ENCODE measurements at regions not wholly inside any gene's neighbourhood (a gene's known extent, or its start where the extent isn't known, plus 50 kb on each side); places are given as distances from the start of the nearest gene placed in this dataset.

DNA sequence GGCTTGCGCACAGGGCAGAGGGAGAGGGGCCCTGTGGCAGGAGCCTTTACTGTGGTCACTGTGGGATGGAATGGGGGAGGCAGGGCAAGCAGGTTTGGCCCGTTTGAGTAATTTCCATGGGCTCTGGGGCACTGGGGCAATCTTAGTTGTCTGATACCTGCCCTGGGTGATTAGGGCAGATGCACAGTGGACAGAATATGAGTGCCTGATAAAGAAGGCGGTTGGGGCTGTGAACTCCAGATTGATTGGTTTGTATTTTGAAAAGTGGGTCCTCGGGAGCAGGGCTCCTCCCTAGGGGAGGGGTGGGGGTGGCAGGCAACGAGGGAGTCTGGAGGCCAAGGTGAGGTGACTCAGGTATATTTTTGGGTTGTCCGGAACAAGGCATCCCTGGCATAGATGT, 247.5 kb downstream of the NSG2 start:
- Histone ChIP-seq H3K4me3 (no peak overlapping the region), H3K27ac (ENCODE audit: low read depth in 1 of 2, low read length in 1 of 2) (no peak overlapping the region), H3K9ac (ENCODE audit: insufficient read depth in 1 of 2, low read length in 2 of 2) (no peak overlapping the region), H3K4me1 (ENCODE audit: control insufficient read depth in 5 of 5, insufficient read depth in 5 of 5, low read length in 5 of 5) (no peaks in the 10 kb centered on the region), H3K27me3 (ENCODE audit: control insufficient read depth in 3 of 3, insufficient read depth in 3 of 3, low read length in 2 of 3) (no peaks in the 10 kb centered on the region), H3K36me3 (ENCODE audit: control insufficient read depth in 4 of 4, insufficient read depth in 4 of 4, low read length in 4 of 4) (no peaks in the 10 kb centered on the region), H3K9me3 (ENCODE audit: control insufficient read depth in 4 of 4, insufficient read depth in 3 of 4, low read length in 3 of 4) (peaks cover 0 to 4% (median under 1%) of the 10 kb centered on the region in 4 donors)
- DNase-seq = no peak
- TF ChIP-seq, protein P1, sequence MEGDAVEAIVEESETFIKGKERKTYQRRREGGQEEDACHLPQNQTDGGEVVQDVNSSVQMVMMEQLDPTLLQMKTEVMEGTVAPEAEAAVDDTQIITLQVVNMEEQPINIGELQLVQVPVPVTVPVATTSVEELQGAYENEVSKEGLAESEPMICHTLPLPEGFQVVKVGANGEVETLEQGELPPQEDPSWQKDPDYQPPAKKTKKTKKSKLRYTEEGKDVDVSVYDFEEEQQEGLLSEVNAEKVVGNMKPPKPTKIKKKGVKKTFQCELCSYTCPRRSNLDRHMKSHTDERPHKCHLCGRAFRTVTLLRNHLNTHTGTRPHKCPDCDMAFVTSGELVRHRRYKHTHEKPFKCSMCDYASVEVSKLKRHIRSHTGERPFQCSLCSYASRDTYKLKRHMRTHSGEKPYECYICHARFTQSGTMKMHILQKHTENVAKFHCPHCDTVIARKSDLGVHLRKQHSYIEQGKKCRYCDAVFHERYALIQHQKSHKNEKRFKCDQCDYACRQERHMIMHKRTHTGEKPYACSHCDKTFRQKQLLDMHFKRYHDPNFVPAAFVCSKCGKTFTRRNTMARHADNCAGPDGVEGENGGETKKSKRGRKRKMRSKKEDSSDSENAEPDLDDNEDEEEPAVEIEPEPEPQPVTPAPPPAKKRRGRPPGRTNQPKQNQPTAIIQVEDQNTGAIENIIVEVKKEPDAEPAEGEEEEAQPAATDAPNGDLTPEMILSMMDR (IDR thresholded peaks at IDR 0.05; ENCODE audit: control extremely low read depth, extremely low read depth) = no peak
- no peak for ATAC-seq (ENCODE audit: insufficient read depth, low FRiP score)
- 51 to 74% methylated on average over 6 of the region's 6 CpGs for WGBS, 2 donors

- peaks cover 0 to 4% (median under 1%) of the 10 kb centered on the region in 4 donors for H3K9me3 ChIP-seq (ENCODE audit: control insufficient read depth in 4 of 4, insufficient read depth in 3 of 4, low read length in 3 of 4)
- 54 to 91% methylated on average over 4 of the region's 4 CpGs for WGBS, 2 donors
- no peak overlapping the region for H3K9ac ChIP-seq (ENCODE audit: insufficient read depth in 1 of 2, low read length in 2 of 2)
- DNase-seq (no peak), ATAC-seq (ENCODE audit: insufficient read depth, low FRiP score) (no peak)
- H3K27me3 ChIP-seq (ENCODE audit: control insufficient read depth in 3 of 3, insufficient read depth in 3 of 3, low read length in 2 of 3) = no peaks in the 10 kb centered on the region
- no peaks in the 10 kb centered on the region for H3K4me1 ChIP-seq (ENCODE audit: control insufficient read depth in 5 of 5, insufficient read depth in 5 of 5, low read length in 5 of 5)
- TF ChIP-seq, protein P1 (IDR thresholded peaks at IDR 0.05; ENCODE audit: control extremely low read depth, extremely low read depth) = no peak
- H3K27ac ChIP-seq (ENCODE audit: low read depth in 1 of 2, low read length in 1 of 2) = no peak overlapping the region
- no peak overlapping the region for H3K4me3 ChIP-seq
- no peaks in the 10 kb centered on the region for H3K36me3 ChIP-seq (ENCODE audit: control insufficient read depth in 4 of 4, insufficient read depth in 4 of 4, low read length in 4 of 4)
Measured at GRCh38 chr5:174293481-174293880, 248.0 kb downstream of the NSG2 start.

- no peak overlapping the region for H3K9ac ChIP-seq (ENCODE audit: insufficient read depth in 1 of 2, low read length in 2 of 2)
- H3K4me3 ChIP-seq = no peak overlapping the region
- no peaks in the 10 kb centered on the region for H3K27me3 ChIP-seq (ENCODE audit: control insufficient read depth in 3 of 3, insufficient read depth in 3 of 3, low read length in 2 of 3)
- H3K27ac ChIP-seq (ENCODE audit: low read depth in 1 of 2, low read length in 1 of 2) = no peak overlapping the region
- peaks cover 0 to 4% (median under 1%) of the 10 kb centered on the region in 4 donors for H3K9me3 ChIP-seq (ENCODE audit: control insufficient read depth in 4 of 4, insufficient read depth in 3 of 4, low read length in 3 of 4)
- 59 to 63% methylated on average over 6 of the region's 6 CpGs for WGBS, 2 donors
- H3K4me1 ChIP-seq (ENCODE audit: control insufficient read depth in 5 of 5, insufficient read depth in 5 of 5, low read length in 5 of 5) = no peaks in the 10 kb centered on the region
- ATAC-seq (ENCODE audit: insufficient read depth, low FRiP score) (no peak), DNase-seq (no peak)
- H3K36me3 ChIP-seq (ENCODE audit: control insufficient read depth in 4 of 4, insufficient read depth in 4 of 4, low read length in 4 of 4) = no peaks in the 10 kb centered on the region
- TF ChIP-seq, protein P1 (IDR thresholded peaks at IDR 0.05; ENCODE audit: control extremely low read depth, extremely low read depth) = no peak
Measured at GRCh38 chr5:174294891-174295620, 249.6 kb downstream of the NSG2 start.
